Suprapubic skin (tissue), 3 donors: ENCODE measurements at regions not wholly inside any gene's neighbourhood (a gene's known extent, or its start where the extent isn't known, plus 50 kb on each side); places are given as distances from the start of the nearest gene placed in this dataset.

Experiments used
- CTCF ChIP-seq, 2 donors: fragments of 200-600 bp in 1 of 2; fragments of 450-650 bp in 1 of 2; sonication (generic) in 1 of 2; IDR thresholded peaks; one replicate each; pipeline ENCODE4 v1.5.1; 2016 to 2019; ENCODE audit warnings: antibody characterized with exemption in 2 of 2, mild to moderate bottlenecking in 1 of 2, moderate library complexity in 1 of 2
- POLR2AphosphoS5 ChIP-seq, 3 donors: sonication (generic); formaldehyde crosslinking; IDR thresholded peaks; one replicate each; pipeline ENCODE4 v1.6.1; 2017; ENCODE audit warnings: antibody characterized with exemption in 3 of 3

- TF ChIP-seq CTCF (IDR thresholded peaks at IDR 0.05): no peak
- no peak for TF ChIP-seq POLR2AphosphoS5 (IDR thresholded peaks at IDR 0.05)
These were observed 337.2 kb upstream of the AJAP1 start for GRCh38 chr1:4317207-4317606.
